HEK293T (cell line): ENCODE measurements at regions not wholly inside any gene's neighbourhood (a gene's known extent, or its start where the extent isn't known, plus 50 kb on each side); places are given as distances from the start of the nearest gene placed in this dataset.

Experiments
- CTCF ChIA-PET: fragments of 350-600 bp; formaldehyde crosslinking; extraction: SDS; loops from one replicate; lab custom pipeline; 2021; ENCODE audit warnings: antibody characterized with exemption, inconsistent platforms; lab: Yijun Ruan, JAX
- POLR2A ChIA-PET: fragments of 350-600 bp; formaldehyde crosslinking; extraction: SDS; loops from one replicate; lab custom pipeline; 2020; ENCODE audit warnings: antibody characterized with exemption, inconsistent platforms; lab: Yijun Ruan, JAX
- DNase-seq: peaks from one replicate; pipeline ENCODE4 v3.0.0; 2012; ENCODE audit warnings: mixed read lengths; ENCODE audit errors: extremely low spot score
- ARNT ChIP-seq: fragments of 450-650 bp; IDR thresholded peaks from 2 replicates; pipeline ENCODE4 v1.6.1; 2017; ENCODE audit warnings: mild to moderate bottlenecking
- BHLHE40 ChIP-seq: fragments of 450-650 bp; IDR thresholded peaks from 2 replicates; pipeline ENCODE4 v1.6.1; 2016; ENCODE audit warnings: mild to moderate bottlenecking, moderate library complexity, borderline replicate concordance
- CTBP1 ChIP-seq: fragments of 450-650 bp; IDR thresholded peaks from 2 replicates; pipeline ENCODE4 v1.6.1; 2016; ENCODE audit warnings: borderline replicate concordance
- ELF4 ChIP-seq: fragments of 450-650 bp; IDR thresholded peaks from 2 replicates; pipeline ENCODE4 v1.6.1; 2017; ENCODE audit warnings: antibody characterized with exemption
- FOXA1 ChIP-seq: fragments of 450-650 bp; IDR thresholded peaks from 2 replicates; pipeline ENCODE4 v1.6.1; 2016; ENCODE audit warnings: mild to moderate bottlenecking
- FOXK2 ChIP-seq: fragments of 450-650 bp; IDR thresholded peaks from 2 replicates; pipeline ENCODE4 v1.6.1; 2016; ENCODE audit warnings: mild to moderate bottlenecking
- FOXM1 ChIP-seq: fragments of 450-650 bp; IDR thresholded peaks from 2 replicates; pipeline ENCODE4 v1.6.1; 2017; ENCODE audit warnings: mild to moderate bottlenecking, borderline replicate concordance
- HDGF ChIP-seq: fragments of 450-650 bp; IDR thresholded peaks from 2 replicates; pipeline ENCODE4 v1.6.1; 2017; ENCODE audit warnings: antibody characterized with exemption, borderline replicate concordance
- L3MBTL2 ChIP-seq: fragments of 450-650 bp; conservative IDR thresholded peaks from 2 replicates; pipeline ENCODE4 v1.6.1; 2016; ENCODE audit warnings: mild to moderate bottlenecking
- LEF1 ChIP-seq: fragments of 450-650 bp; IDR thresholded peaks from 2 replicates; pipeline ENCODE4 v1.6.1; 2017; ENCODE audit warnings: mild to moderate bottlenecking, borderline replicate concordance
- NFRKB ChIP-seq: fragments of 450-650 bp; IDR thresholded peaks from 2 replicates; pipeline ENCODE4 v1.6.1; 2016; ENCODE audit warnings: mild to moderate bottlenecking, moderate library complexity
- SP1 ChIP-seq: fragments of 450-650 bp; IDR thresholded peaks from 2 replicates; pipeline ENCODE4 v1.6.1; 2017
- SUZ12 ChIP-seq: fragments of 450-650 bp; IDR thresholded peaks from 2 replicates; pipeline ENCODE4 v1.6.1; 2016; ENCODE audit warnings: mild to moderate bottlenecking
- TARDBP ChIP-seq: fragments of 450-650 bp; IDR thresholded peaks from 2 replicates; pipeline ENCODE4 v1.6.1; 2016
- ZNF384 ChIP-seq: fragments of 450-650 bp; IDR thresholded peaks from 2 replicates; pipeline ENCODE4 v1.6.1; 2016
- TF ChIP-seq, protein P1 (sequence below): fragments of 450-650 bp; IDR thresholded peaks from 2 replicates; pipeline ENCODE4 v1.6.1; 2016

DNA sequence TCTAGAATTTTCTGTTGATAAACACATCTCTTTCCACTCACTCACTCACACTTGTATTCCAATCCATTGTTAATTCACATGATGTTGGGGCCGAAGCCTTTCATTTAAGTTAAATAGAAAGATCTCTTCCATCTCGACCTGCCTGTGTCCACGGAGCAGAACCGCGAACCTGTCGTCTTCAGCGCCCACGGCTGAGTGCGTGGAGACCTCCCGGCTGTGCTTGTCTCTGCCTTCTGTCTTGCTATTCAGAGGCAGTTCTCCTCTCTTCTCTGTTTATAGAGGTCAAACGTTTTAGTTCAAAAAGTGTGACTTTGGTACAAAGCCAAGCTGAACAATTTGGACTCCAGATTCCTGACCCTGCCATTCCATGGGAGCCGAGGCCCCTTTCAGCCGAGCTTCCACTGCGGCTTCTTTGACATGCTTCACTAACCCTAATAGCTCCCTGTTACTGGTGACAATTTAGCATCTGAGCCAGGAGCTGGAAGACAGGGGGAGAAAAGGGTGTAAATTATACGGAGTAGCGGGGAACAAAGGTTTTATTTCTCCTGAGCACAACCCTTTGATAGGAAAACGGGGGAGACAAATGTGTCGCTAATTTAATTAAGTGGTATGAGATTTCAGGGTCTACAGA, 314.4 kb upstream of the IRX4 start:
- ChIA-PET CTCF (no interaction called here), POLR2A (no interaction called here)
- TF ChIP-seq ELF4 (no peak), NFRKB (no peak), TARDBP (no peak), HDGF (no peak), SUZ12 (no peak), FOXA1 (no peak), FOXM1 (no peak)
- no peak for DNase-seq

- CTCF ChIA-PET = no interaction called here
- POLR2A ChIA-PET = no interaction called here
- DNase-seq = no peak
- no peak for TF ChIP-seq FOXK2
- no peak for TF ChIP-seq LEF1
- TF ChIP-seq ELF4 = no peak
- no peak for TF ChIP-seq NFRKB
- no peak for TF ChIP-seq SP1
- no peak for TF ChIP-seq FOXM1
- no peak for TF ChIP-seq TARDBP
- no peak for TF ChIP-seq ZNF384
- no peak for TF ChIP-seq BHLHE40
- TF ChIP-seq, protein P1, sequence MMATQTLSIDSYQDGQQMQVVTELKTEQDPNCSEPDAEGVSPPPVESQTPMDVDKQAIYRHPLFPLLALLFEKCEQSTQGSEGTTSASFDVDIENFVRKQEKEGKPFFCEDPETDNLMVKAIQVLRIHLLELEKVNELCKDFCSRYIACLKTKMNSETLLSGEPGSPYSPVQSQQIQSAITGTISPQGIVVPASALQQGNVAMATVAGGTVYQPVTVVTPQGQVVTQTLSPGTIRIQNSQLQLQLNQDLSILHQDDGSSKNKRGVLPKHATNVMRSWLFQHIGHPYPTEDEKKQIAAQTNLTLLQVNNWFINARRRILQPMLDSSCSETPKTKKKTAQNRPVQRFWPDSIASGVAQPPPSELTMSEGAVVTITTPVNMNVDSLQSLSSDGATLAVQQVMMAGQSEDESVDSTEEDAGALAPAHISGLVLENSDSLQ = no peak
Measured at GRCh38 chr5:2196416-2196815, 313.7 kb upstream of the IRX4 start.

DNA sequence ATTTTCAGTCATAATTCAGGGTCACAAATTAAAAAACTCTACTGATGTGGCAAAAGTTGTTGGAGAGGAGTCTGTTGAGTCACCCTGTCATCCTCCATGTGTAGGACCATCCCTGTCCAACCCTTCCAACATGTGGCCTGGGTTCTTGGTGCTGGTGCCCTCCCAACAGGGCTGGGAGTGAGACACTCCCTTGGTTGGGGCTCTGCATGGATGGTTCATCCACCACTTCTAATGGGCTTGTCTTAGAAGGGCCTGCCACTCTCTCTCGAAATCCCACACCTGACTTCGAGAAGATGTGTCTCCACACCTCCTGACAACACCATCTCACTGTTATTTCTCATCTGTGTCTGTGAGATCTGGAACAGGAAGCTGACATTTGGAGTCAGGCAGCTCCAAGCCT, 312.2 kb upstream of the IRX4 start:
- ChIA-PET CTCF (interaction anchor here (0.5 kb wide), 1 partner anchor 152 kb away, joined by 4 read pairs; no protein-coding TSS in a partner anchor), POLR2A (no interaction called here)
- no peak for TF ChIP-seq CTBP1
- no peak for TF ChIP-seq L3MBTL2
- TF ChIP-seq ARNT = no peak
- no peak for TF ChIP-seq HDGF
- TF ChIP-seq, protein P1 = no peak
- TF ChIP-seq TARDBP = no peak
- TF ChIP-seq SUZ12 = no peak
- DNase-seq = no peak

- TF ChIP-seq SP1 (no peak), L3MBTL2 (no peak), ELF4 (no peak)
- no peak for DNase-seq
- CTCF ChIA-PET = interaction anchor here (0.5 kb wide), 1 partner anchor 151 kb away, joined by 4 read pairs; no protein-coding TSS in a partner anchor
- POLR2A ChIA-PET = no interaction called here
Measured at GRCh38 chr5:2194236-2194555, 311.5 kb upstream of the IRX4 start.

- DNase-seq = no peak
- ChIA-PET CTCF (no interaction called here), POLR2A (no interaction called here)
- TF ChIP-seq SUZ12 = no peak
- no peak for TF ChIP-seq HDGF
Measured at GRCh38 chr5:2193542-2194235, 311.0 kb upstream of the IRX4 start.

- POLR2A ChIA-PET = no interaction called here
- CTCF ChIA-PET = no interaction called here
- TF ChIP-seq FOXK2 = no peak
- no peak for TF ChIP-seq FOXA1
- TF ChIP-seq ARNT = no peak
- no peak for TF ChIP-seq ZNF384
- TF ChIP-seq NFRKB = no peak
- no peak for TF ChIP-seq LEF1
- no peak for TF ChIP-seq HDGF
- no peak for TF ChIP-seq L3MBTL2
- no peak for TF ChIP-seq BHLHE40
- no peak for DNase-seq
Measured at GRCh38 chr5:2193142-2193541, 310.4 kb upstream of the IRX4 start.

- ChIA-PET POLR2A (no interaction called here), CTCF (no interaction called here)
- no peak for DNase-seq
- TF ChIP-seq ZNF384 (no peak), SP1 (no peak), ELF4 (no peak), FOXK2 (no peak), FOXM1 (no peak), L3MBTL2 (no peak), CTBP1 (no peak), SUZ12 (no peak), LEF1 (no peak)
- TF ChIP-seq, protein P1 = no peak
Measured at GRCh38 chr5:2192496-2192895, 309.8 kb upstream of the IRX4 start.
